Large intestine (tissue), 3 donors: ENCODE measurements at regions not wholly inside any gene's neighbourhood (a gene's known extent, or its start where the extent isn't known, plus 50 kb on each side); places are given as distances from the start of the nearest gene placed in this dataset.
A peak's percentile ranks its signal among the peaks of the same experiment; 100 is the strongest.

Experiments used
- DNase-seq, 2 donors: peaks; one replicate each; pipeline versions ENCODE4 v3.0.0 to v3.0.0-alpha.2; 2013
- H3K27ac ChIP-seq: one replicate; pipeline ENCODE4 v1.5.1; 2013; ENCODE audit warnings: low read length
- H3K27me3 ChIP-seq: 2 replicates; pipeline ENCODE4 v1.6.1; 2013; ENCODE audit warnings: low read length; ENCODE audit not compliant: control insufficient read depth, insufficient read depth
- H3K36me3 ChIP-seq: 2 replicates; pipeline ENCODE4 v1.6.1; 2013; ENCODE audit warnings: low read length; ENCODE audit not compliant: control insufficient read depth, insufficient read depth
- H3K4me1 ChIP-seq: one replicate; pipeline ENCODE4 v1.6.1; 2013; ENCODE audit warnings: low read length; ENCODE audit not compliant: control insufficient read depth, insufficient read depth
- H3K4me3 ChIP-seq: one replicate; pipeline ENCODE4 v1.5.1; 2013; ENCODE audit warnings: low read length
- H3K9me3 ChIP-seq: one replicate; pipeline ENCODE4 v1.6.1; 2013; ENCODE audit warnings: mild to moderate bottlenecking, low read depth, low read length, moderate library complexity; ENCODE audit not compliant: control insufficient read depth
- WGBS: methylation state at CpG from one replicate; pipeline ENCODE4 v1.1.5; 2013; ENCODE audit warnings: low lambda C conversion rate; ENCODE audit not compliant: insufficient coverage; 5-methylcytosine and 5-hydroxymethylcytosine counted together

DNA sequence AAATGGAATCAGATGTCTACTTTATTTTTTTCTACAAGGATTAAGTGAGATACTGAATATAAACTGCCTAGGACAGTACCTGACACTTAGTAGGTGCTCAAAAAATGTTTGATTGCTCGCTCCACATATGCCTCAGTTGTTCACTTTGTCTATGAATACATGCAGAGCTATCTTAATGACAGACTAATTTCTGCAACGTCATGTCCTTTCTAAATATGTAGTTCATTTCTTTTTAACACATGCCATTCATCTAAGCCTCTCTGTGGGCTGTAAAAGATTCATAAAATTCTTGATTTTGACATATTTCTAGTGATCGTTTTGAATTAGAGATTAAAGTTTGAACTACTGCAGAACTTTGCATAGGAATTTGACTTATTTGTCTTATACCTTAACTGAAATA lies 176.3 kb upstream of the STXBP6 start:
- no peak overlapping the region for H3K27ac ChIP-seq
- H3K9me3 ChIP-seq = no peaks in the 10 kb centered on the region
- no peaks in the 10 kb centered on the region for H3K27me3 ChIP-seq
- 60% methylated on average over 2 of the region's 3 CpGs for WGBS
- H3K4me1 ChIP-seq = no peaks in the 10 kb centered on the region
- no peak for DNase-seq
- no peaks in the 10 kb centered on the region for H3K36me3 ChIP-seq
- no peak overlapping the region for H3K4me3 ChIP-seq

DNA sequence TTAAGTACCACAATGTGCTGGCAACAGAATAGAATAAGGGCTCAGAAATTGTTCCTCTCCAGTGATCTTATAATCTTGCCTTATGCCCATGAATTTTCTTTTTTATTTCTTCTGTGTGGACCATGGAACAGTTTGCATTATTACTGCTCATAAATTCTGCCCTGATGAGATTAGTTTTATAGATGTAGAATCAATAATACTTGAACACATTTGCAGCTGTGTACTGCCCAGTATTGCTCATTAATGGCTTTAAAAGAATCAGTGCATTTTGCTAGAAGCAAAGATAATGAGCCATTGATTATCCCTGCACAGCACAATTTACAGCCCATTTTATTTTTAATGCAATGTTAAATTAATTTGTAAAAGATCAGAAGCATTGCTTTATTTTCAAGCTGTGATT lies 172.3 kb upstream of the STXBP6 start:
- no peak overlapping the region for H3K4me3 ChIP-seq
- H3K4me1 ChIP-seq = no peaks in the 10 kb centered on the region
- H3K36me3 ChIP-seq = no peaks in the 10 kb centered on the region
- no peak overlapping the region for H3K27ac ChIP-seq
- no peaks in the 10 kb centered on the region for H3K9me3 ChIP-seq
- DNase-seq = no peak
- no peaks in the 10 kb centered on the region for H3K27me3 ChIP-seq

DNA sequence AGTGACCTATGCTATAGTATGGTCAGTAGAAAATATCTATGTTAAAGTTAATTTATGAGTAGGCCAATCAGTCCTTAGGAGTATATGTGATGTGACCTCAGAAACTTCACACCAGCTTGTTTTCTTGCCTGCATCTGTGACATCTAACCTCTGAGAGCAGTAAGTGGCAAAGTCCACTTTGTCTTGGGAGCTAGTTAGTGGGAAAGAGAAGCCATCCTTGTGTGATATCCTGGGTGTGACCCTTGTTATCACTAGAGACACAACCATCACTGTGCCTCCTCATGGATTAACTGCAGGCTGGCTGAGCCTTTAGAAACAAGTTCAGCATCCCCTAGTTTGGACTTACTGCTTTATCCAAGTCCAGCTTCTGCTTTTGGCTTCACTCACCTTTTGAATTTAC lies 170.6 kb upstream of the STXBP6 start:
- Histone ChIP-seq H3K27me3 (no peaks in the 10 kb centered on the region), H3K4me3 (no peak overlapping the region), H3K36me3 (no peaks in the 10 kb centered on the region), H3K9me3 (no peaks in the 10 kb centered on the region), H3K27ac (no peak overlapping the region), H3K4me1 (no peaks in the 10 kb centered on the region)
- DNase-seq = peak in 1 of 2 donors; percentile 3

DNA sequence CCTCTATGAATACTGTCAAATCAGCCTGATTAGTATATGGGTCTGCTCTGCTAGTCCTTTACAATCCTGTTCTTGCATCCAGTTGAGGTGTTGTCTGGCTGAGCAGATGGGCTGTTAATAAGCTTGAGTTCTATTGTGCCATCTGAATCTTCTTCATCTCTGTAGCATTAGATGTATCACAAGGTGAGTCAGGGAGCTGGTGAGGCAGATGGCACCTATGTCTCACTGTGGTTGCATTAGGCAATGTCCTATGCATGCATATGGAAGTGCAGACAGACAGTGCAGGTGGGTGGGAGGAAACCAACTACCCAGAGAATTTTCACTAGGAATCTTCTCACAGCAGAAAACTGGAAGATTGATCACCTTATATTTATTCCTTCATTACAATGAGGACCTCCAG lies 165.7 kb upstream of the STXBP6 start:
- no peaks in the 10 kb centered on the region for H3K36me3 ChIP-seq
- DNase-seq = no peak
- H3K27ac ChIP-seq = no peak overlapping the region
- H3K9me3 ChIP-seq = no peaks in the 10 kb centered on the region
- no peaks in the 10 kb centered on the region for H3K4me1 ChIP-seq
- H3K27me3 ChIP-seq = no peaks in the 10 kb centered on the region
- no peak overlapping the region for H3K4me3 ChIP-seq

DNA sequence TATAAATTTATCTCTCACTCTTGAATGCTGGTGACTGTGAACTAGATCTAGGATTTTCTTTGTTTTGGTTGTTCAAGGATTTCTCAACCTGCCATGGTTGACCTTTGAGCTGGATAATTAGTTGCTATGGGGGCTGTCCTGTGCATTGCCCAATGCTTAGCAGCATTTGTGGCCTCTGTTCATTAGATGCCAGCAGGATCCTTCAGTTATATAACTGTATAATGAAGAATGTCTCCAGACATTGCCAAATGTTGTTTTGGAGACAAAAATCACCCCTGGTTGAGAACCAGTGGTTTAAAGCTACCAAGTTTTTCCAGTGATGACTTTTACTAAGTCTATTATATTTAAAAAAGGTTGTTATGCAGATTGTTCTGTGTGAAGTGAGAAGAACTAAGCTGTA lies 147.9 kb upstream of the STXBP6 start:
- Histone ChIP-seq H3K27me3 (no peaks in the 10 kb centered on the region), H3K4me3 (no peak overlapping the region), H3K27ac (no peak overlapping the region), H3K4me1 (no peaks in the 10 kb centered on the region), H3K9me3 (peaks cover 5% of the 10 kb centered on the region), H3K36me3 (no peaks in the 10 kb centered on the region)
- peak; percentile 35 to 62 for DNase-seq

DNA sequence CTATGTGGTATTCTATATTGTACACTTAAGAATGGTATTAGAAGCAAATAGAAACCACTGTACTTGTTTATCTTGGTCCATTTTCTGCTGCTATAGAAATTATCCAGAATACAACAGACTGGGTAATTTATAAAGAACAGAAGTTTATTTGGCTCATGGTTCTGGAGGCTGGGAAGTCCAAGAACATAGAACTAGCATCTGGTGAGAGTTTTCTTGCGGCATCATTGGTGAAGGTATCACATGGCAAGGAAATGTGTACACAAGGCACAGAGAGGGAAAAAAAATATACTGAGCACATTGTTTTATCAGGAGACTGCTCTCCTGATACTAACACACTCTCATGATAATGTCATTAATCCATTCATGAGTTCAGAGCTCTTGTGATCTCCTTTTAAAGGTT lies 130.3 kb upstream of the STXBP6 start:
- no peak for DNase-seq
- Histone ChIP-seq H3K27ac (no peak overlapping the region), H3K36me3 (no peaks in the 10 kb centered on the region), H3K9me3 (no peaks in the 10 kb centered on the region), H3K4me3 (no peak overlapping the region), H3K4me1 (no peaks in the 10 kb centered on the region), H3K27me3 (no peaks in the 10 kb centered on the region)
- no CpG with 5 or more reads among the region's 1 CpG for WGBS

DNA sequence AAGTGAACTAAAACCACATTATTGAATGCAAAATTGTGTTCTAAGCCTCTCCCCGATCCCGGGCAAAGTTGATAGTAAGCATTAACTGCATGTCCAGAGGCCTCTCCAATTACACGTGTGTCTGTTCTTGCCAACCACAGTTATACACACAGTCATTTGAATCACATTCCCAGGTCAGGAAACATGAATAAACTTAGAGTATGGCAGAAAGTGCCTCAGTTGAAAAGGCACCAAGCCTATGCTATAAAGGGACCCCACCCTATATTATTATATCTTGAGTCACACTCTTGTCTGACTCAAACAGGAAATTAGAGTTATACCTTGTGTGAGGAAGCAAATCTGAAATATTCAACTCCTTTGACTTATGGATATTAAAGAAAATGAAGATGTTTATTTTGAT lies 128.3 kb upstream of the STXBP6 start:
- H3K4me1 ChIP-seq = no peaks in the 10 kb centered on the region
- no peak overlapping the region for H3K27ac ChIP-seq
- H3K36me3 ChIP-seq = no peaks in the 10 kb centered on the region
- H3K9me3 ChIP-seq = no peaks in the 10 kb centered on the region
- no peaks in the 10 kb centered on the region for H3K27me3 ChIP-seq
- WGBS = 93% methylated on average over 2 of the region's 3 CpGs
- no peak for DNase-seq
- no peak overlapping the region for H3K4me3 ChIP-seq

DNA sequence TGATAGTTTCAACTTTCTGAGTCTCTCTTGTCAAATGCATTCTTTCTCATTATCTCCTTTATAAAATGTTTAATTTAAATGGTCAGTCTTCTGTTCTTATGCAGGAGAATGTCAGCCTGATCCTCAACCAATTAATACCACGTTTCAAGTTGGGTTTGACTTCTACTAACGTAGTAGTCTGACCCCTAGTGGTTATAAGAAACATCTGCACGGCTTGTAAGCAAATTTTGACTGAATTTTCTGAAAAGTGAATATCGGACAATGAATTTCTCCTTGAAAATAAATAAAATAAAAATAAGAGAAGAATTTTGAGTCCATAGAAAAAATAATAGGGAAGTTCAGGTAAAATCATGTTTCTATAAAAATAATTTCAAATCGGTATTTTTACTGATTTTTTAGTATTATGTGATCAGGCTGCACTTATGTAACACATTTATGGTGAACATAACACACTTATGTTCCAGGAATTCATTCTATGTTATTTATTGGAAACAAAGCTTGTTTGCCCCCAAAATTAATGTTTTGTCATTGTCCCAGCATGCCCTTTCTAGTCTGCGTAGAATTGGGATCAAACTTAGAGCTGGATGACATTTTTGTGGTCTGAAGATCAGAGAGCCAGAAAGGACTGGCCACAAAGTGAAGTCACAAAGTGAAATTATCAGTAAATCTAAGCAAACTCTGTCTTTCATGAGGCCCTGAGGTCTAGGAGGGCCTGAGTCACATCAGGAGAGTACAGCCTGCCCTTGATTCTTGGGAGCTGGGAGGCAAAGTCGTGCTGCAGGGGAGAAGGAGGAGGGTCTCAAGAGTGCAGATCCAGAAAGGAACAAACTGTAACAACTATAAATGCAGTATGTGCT lies 101.2 kb upstream of the STXBP6 start:
- Histone ChIP-seq H3K36me3 (no peaks in the 10 kb centered on the region), H3K4me3 (no peak overlapping the region), H3K4me1 (no peaks in the 10 kb centered on the region), H3K9me3 (no peaks in the 10 kb centered on the region), H3K27me3 (peaks cover 3% of the 10 kb centered on the region), H3K27ac (no peak overlapping the region)
- 30% methylated on average over 3 of the region's 7 CpGs for WGBS
- DNase-seq = peak; percentile 5 to 12

DNA sequence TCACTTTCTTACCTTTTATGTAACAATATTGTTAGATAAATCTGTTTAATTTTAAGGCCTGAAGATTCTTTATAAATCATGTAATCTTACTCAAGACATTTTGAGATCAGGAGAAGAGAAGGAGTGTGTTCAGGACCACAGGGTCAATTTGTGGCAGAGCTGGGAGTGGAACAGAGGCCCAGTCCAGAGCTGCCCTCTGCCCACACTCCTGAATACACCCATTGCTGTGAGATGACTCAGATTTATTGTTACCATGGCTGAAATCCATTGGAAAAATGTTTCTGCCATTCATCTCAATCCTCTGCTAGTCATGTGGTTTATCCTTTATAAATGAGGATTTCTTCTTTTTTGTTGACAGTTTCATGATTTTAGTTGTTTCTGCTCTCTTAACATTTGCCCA lies 100.5 kb upstream of the STXBP6 start:
- no peaks in the 10 kb centered on the region for H3K4me1 ChIP-seq
- H3K27ac ChIP-seq = no peak overlapping the region
- DNase-seq = no peak
- H3K9me3 ChIP-seq = no peaks in the 10 kb centered on the region
- H3K27me3 ChIP-seq = peaks cover 3% of the 10 kb centered on the region
- H3K4me3 ChIP-seq = no peak overlapping the region
- no peaks in the 10 kb centered on the region for H3K36me3 ChIP-seq

DNA sequence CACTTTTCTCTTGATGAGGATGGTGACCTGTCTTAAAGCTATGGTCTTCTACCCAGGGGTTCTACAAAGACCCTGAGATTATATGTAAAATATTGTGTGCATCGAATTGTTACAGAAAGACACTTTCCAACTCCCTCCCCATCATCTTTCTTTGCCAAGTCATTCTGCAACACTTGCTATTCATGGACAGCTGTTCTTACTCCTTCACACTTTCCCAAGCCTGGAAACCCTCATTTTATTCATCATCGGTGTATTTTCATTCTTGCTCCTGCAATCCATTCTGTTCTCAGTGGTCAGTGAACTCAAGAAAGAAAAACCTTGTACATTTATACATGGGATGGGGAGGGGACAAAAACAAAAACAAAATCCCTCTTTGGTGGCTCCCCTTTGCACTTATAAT lies 90.5 kb upstream of the STXBP6 start:
- DNase-seq = no peak
- H3K9me3 ChIP-seq = no peaks in the 10 kb centered on the region
- 93% methylated on average over 2 of the region's 2 CpGs for WGBS
- H3K4me3 ChIP-seq = no peak overlapping the region
- H3K27me3 ChIP-seq = no peaks in the 10 kb centered on the region
- H3K27ac ChIP-seq = no peak overlapping the region
- no peaks in the 10 kb centered on the region for H3K4me1 ChIP-seq
- no peaks in the 10 kb centered on the region for H3K36me3 ChIP-seq

DNA sequence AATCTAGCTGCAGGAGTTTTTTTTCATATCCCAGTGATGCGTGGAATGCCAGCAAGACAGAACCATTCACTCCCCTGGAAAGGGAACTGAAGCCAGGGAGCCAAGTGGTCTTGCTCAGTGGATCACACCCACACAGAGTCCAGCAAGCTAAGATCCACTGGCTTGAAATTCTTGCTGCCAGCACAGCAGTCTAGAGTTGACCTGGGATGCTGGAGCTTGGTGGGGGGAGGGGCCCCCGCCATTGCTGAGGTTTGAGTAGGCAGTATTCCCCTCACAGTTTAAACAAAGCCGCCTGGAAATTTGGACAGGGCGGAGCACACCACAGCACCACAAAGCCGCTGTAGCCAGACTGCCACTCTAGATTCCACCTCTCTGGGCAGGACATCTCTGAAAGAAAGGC lies 86.9 kb upstream of the STXBP6 start:
- Histone ChIP-seq H3K27me3 (peaks cover 2% of the 10 kb centered on the region), H3K4me1 (no peaks in the 10 kb centered on the region), H3K27ac (no peak overlapping the region), H3K4me3 (no peak overlapping the region), H3K9me3 (no peaks in the 10 kb centered on the region), H3K36me3 (no peaks in the 10 kb centered on the region)
- no peak for DNase-seq
- WGBS = no CpG with 5 or more reads among the region's 5 CpGs
